DND-41 (cell line): ENCODE measurements at regions not wholly inside any gene's neighbourhood (a gene's known extent, or its start where the extent isn't known, plus 50 kb on each side); places are given as distances from the start of the nearest gene placed in this dataset.

Experiments
- CTCF ChIP-seq: IDR thresholded peaks from 2 replicates; pipeline ENCODE4 v1.5.1; 2012; ENCODE audit warnings: borderline replicate concordance, low read length, moderate library complexity, mild to moderate bottlenecking; ENCODE audit not compliant: poor library complexity, severe bottlenecking; ENCODE audit errors: extremely low read depth
- EZH2 ChIP-seq: IDR thresholded peaks from 3 replicates; pipeline ENCODE4 v1.6.1; 2012; ENCODE audit warnings: borderline replicate concordance, low read depth, mild to moderate bottlenecking, moderate library complexity, low read length, inconsistent platforms; ENCODE audit not compliant: severe bottlenecking

GRCh38 chr2:56089931-56090330 is 93.9 kb upstream of the CCDC85A start:
- no peak for TF ChIP-seq CTCF
- no peak for TF ChIP-seq EZH2
